AG10803 (cell line): ENCODE measurements at regions not wholly inside any gene's neighbourhood (a gene's known extent, or its start where the extent isn't known, plus 50 kb on each side); places are given as distances from the start of the nearest gene placed in this dataset.

Experiments
- DNase-seq: peaks from one replicate; pipeline ENCODE4 v3.0.0; 2010; ENCODE audit warnings: low read depth
- H3K4me3 ChIP-seq: 2 replicates; pipeline ENCODE4 v1.5.1; 2011; ENCODE audit warnings: mild to moderate bottlenecking, low read length, control low read depth
- CTCF ChIP-seq: conservative IDR thresholded peaks from 2 replicates; pipeline ENCODE4 v1.5.1; 2011; ENCODE audit warnings: mild to moderate bottlenecking, low read length, control low read depth, inconsistent platforms

- no peak overlapping the region for H3K4me3 ChIP-seq
- no peak for DNase-seq
- TF ChIP-seq CTCF, result no peak
These were observed 163.2 kb downstream of the RRAGC start for GRCh38 chr1:38696371-38696770.

GRCh38 chr1:38693759-38694158 lies 165.8 kb downstream of the RRAGC start:
- no peak for TF ChIP-seq CTCF
- no peak overlapping the region for H3K4me3 ChIP-seq
- no peak for DNase-seq

GRCh38 chr1:38693031-38693430 lies 166.5 kb downstream of the RRAGC start:
- no peak for DNase-seq
- no peak overlapping the region for H3K4me3 ChIP-seq
- no peak for TF ChIP-seq CTCF

GRCh38 chr1:38690790-38691449 lies 168.7 kb downstream of the RRAGC start:
- peak; percentile 1 for DNase-seq
- no peak overlapping the region for H3K4me3 ChIP-seq
- no peak for TF ChIP-seq CTCF

GRCh38 chr1:38686927-38687255 lies 172.7 kb downstream of the RRAGC start:
- no peak for TF ChIP-seq CTCF
- DNase-seq, result no peak
- no peak overlapping the region for H3K4me3 ChIP-seq

- H3K4me3 ChIP-seq, result no peak overlapping the region
- no peak for DNase-seq
- no peak for TF ChIP-seq CTCF
These were observed 173.2 kb downstream of the RRAGC start for GRCh38 chr1:38686167-38686926.

GRCh38 chr1:38685388-38685787 lies 174.2 kb downstream of the RRAGC start:
- no peak for DNase-seq
- no peak overlapping the region for H3K4me3 ChIP-seq
- TF ChIP-seq CTCF, result no peak
